C4-2B (cell line): ENCODE measurements at regions not wholly inside any gene's neighbourhood (a gene's known extent, or its start where the extent isn't known, plus 50 kb on each side); places are given as distances from the start of the nearest gene placed in this dataset.

ENCODE experiments used
- ZFX ChIP-seq: fragments of 450-650 bp; IDR thresholded peaks from 2 replicates; pipeline ENCODE4 v1.6.1; 2017
- TF ChIP-seq, protein P1 (sequence below): fragments of 450-650 bp; conservative IDR thresholded peaks from 2 replicates; pipeline ENCODE4 v1.5.1; 2017; ENCODE audit warnings: mild to moderate bottlenecking

DNA sequence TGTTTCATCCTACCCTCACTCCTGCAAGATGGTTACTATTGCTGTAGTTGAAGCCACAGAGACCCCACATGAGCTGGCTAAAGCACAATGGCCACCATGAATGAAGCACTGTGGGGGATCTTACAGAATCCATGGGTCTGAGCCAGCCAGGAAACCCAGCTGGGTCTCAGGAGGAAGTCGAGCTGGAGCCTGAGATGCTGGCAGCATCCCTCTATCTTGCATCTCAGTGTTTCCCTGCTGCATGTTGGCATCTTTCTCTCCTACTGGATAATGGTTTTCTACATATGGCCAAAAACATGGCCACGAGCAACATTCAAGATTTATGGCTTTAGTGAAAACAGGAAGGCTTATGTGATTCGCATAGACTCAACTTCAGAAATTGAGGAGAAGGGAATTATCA lies 219.3 kb upstream of the SNX19 start:
- TF ChIP-seq, protein P1, sequence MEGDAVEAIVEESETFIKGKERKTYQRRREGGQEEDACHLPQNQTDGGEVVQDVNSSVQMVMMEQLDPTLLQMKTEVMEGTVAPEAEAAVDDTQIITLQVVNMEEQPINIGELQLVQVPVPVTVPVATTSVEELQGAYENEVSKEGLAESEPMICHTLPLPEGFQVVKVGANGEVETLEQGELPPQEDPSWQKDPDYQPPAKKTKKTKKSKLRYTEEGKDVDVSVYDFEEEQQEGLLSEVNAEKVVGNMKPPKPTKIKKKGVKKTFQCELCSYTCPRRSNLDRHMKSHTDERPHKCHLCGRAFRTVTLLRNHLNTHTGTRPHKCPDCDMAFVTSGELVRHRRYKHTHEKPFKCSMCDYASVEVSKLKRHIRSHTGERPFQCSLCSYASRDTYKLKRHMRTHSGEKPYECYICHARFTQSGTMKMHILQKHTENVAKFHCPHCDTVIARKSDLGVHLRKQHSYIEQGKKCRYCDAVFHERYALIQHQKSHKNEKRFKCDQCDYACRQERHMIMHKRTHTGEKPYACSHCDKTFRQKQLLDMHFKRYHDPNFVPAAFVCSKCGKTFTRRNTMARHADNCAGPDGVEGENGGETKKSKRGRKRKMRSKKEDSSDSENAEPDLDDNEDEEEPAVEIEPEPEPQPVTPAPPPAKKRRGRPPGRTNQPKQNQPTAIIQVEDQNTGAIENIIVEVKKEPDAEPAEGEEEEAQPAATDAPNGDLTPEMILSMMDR = no peak
- TF ChIP-seq ZFX = no peak
